BJ (cell line): ENCODE measurements at regions not wholly inside any gene's neighbourhood (a gene's known extent, or its start where the extent isn't known, plus 50 kb on each side); places are given as distances from the start of the nearest gene placed in this dataset.

Experiments
- CTCF ChIA-PET: fragments of 350-600 bp; formaldehyde crosslinking; extraction: SDS; loops from one replicate; lab custom pipeline; 2021; ENCODE audit warnings: antibody characterized with exemption, inconsistent platforms; lab: Yijun Ruan, JAX
- POLR2A ChIA-PET: fragments of 300-600 bp; sonication (Branson Sonifier 250); formaldehyde crosslinking; extraction: SDS; loops from one replicate; lab custom pipeline; 2021; ENCODE audit warnings: antibody characterized with exemption; lab: Charles Lee
- DNase-seq: peaks from one replicate; pipeline ENCODE4 v3.0.0-alpha.2; 2011; ENCODE audit warnings: low read depth
- H3K27me3 ChIP-seq: 2 replicates; pipeline ENCODE4 v1.6.0; 2011; ENCODE audit warnings: low read length; ENCODE audit not compliant: control insufficient read depth, insufficient read depth
- H3K36me3 ChIP-seq: 2 replicates; pipeline ENCODE4 v1.5.1; 2011; ENCODE audit warnings: low read length; ENCODE audit not compliant: control insufficient read depth, insufficient read depth
- H3K4me3 ChIP-seq: 2 replicates; pipeline ENCODE4 v1.5.1; 2011; ENCODE audit warnings: low read depth, mild to moderate bottlenecking, control low read depth, low read length
- TF ChIP-seq, protein P1 (sequence below): IDR thresholded peaks from 2 replicates; pipeline ENCODE4 v1.5.1; 2011; ENCODE audit warnings: low read depth, mild to moderate bottlenecking, control low read depth, inconsistent platforms, low read length, moderate library complexity; ENCODE audit not compliant: insufficient read depth

DNA sequence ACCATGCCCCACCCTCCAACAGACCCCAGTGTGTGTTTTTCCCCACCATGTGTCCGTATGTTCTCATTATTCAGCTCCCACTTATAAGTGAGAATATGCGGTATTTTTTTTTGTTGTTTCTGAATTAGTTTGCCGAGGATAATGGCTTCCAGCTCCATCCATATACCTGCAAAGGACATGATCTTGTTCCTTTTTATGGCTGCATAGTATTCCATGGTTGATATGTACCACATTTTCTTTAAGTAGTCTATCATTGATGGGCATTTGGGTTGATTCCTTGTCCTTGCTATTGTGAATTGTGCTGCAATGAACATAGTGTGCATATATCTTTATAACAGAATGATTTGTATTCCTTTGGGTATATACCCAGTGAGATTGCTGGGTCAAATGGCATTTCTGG is 176.9 kb downstream of the UTRN start:
- no peak for DNase-seq
- Histone ChIP-seq H3K36me3 (peaks cover 3% of the 10 kb centered on the region; the same call in 1 of the 2 replicates), H3K27me3 (no peaks in the 10 kb centered on the region), H3K4me3 (no peak overlapping the region)
- TF ChIP-seq, protein P1, sequence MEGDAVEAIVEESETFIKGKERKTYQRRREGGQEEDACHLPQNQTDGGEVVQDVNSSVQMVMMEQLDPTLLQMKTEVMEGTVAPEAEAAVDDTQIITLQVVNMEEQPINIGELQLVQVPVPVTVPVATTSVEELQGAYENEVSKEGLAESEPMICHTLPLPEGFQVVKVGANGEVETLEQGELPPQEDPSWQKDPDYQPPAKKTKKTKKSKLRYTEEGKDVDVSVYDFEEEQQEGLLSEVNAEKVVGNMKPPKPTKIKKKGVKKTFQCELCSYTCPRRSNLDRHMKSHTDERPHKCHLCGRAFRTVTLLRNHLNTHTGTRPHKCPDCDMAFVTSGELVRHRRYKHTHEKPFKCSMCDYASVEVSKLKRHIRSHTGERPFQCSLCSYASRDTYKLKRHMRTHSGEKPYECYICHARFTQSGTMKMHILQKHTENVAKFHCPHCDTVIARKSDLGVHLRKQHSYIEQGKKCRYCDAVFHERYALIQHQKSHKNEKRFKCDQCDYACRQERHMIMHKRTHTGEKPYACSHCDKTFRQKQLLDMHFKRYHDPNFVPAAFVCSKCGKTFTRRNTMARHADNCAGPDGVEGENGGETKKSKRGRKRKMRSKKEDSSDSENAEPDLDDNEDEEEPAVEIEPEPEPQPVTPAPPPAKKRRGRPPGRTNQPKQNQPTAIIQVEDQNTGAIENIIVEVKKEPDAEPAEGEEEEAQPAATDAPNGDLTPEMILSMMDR, result no peak
- POLR2A ChIA-PET, result no interaction called here
- CTCF ChIA-PET, result interaction anchor here (0.5 to 1.2 kb wide), 3 partner anchors 133 to 194 kb away, joined by 3 read pairs; no protein-coding TSS in a partner anchor

DNA sequence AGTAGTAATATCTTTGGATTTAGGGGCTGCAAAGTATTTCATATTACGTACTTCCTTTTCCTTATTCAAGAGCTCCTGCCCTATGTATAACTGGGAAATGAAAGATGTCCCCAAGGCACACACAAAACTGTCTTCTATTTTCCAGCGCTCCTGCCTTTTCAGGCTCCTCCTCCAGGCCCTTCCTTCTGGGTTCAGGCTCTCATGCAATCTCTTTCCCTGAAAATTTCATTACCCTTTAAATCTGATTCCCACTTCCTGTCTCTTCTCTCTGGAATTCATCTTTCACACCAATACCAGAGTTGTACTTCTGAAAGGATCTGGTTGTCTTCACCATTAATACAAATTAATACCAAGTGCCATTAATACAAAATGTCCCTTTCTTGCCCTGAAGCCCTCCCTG is 181.6 kb downstream of the UTRN start:
- H3K4me3 ChIP-seq, result no peak overlapping the region
- DNase-seq, result no peak
- CTCF ChIA-PET, result interaction anchor here (1.3 kb wide), 1 partner anchor 15 kb away, joined by 4 read pairs; no protein-coding TSS in a partner anchor
- H3K27me3 ChIP-seq, result no peaks in the 10 kb centered on the region
- POLR2A ChIA-PET, result no interaction called here
- H3K36me3 ChIP-seq, result no peaks in the 10 kb centered on the region; the same call in 1 of the 2 replicates
- TF ChIP-seq, protein P1, result no peak

DNA sequence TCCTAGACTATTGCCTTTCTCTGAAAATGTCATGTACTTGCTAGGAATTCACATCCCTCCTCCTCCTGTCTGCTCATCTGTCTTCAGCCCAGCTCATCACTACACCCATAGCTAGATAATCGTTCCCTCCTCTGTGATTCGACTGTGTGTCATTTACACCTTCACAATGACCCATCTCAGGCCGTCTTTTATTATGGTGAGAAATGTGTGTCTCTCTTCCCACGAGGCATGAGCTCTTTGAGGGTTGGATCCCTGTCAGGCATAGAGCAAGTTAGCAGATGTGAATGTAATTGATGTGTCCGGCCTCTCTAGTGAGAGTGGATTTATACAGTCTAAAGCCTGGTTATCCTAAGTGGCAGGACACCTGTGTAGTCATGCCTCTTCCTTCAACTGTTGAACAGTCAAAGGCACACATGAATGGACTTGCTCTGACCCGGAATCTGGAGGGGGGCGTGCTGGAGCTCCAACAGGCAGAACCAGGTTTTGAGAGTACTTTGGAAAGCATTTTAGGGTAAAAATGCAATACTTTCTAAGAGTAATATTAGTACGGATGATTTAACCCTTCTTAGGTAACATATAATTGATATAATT is 182.1 kb downstream of the UTRN start:
- ChIA-PET CTCF (interaction anchor here (1.3 kb wide), 1 partner anchor 15 kb away, joined by 4 read pairs; no protein-coding TSS in a partner anchor), POLR2A (no interaction called here)
- Histone ChIP-seq H3K4me3 (no peak overlapping the region), H3K36me3 (no peaks in the 10 kb centered on the region; the same call in 1 of the 2 replicates), H3K27me3 (no peaks in the 10 kb centered on the region)
- TF ChIP-seq, protein P1, result no peak
- DNase-seq, result no peak

DNA sequence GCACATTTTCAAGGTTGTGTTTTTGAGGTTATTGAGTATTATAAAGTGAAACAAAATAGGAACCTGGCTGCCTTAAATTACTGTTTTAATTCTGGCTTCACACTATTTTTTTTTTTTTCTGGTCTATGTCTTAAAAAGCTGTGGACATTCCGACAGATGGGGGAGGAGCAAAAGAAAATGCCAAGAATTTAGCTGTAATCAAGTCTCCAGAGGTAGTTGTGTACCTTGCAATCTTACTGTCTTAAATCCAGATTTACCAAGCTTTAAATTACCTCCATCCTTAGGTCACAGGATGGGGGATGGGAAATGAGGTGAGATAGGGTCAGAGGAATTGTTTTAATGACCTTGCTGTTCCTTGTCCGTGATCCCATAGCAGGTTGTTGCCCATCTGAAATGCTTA is 182.8 kb downstream of the UTRN start:
- POLR2A ChIA-PET, result no interaction called here
- Histone ChIP-seq H3K27me3 (no peaks in the 10 kb centered on the region), H3K4me3 (no peak overlapping the region), H3K36me3 (no peaks in the 10 kb centered on the region; the same call in 1 of the 2 replicates)
- no peak for DNase-seq
- TF ChIP-seq, protein P1, result no peak
- CTCF ChIA-PET, result no interaction called here

DNA sequence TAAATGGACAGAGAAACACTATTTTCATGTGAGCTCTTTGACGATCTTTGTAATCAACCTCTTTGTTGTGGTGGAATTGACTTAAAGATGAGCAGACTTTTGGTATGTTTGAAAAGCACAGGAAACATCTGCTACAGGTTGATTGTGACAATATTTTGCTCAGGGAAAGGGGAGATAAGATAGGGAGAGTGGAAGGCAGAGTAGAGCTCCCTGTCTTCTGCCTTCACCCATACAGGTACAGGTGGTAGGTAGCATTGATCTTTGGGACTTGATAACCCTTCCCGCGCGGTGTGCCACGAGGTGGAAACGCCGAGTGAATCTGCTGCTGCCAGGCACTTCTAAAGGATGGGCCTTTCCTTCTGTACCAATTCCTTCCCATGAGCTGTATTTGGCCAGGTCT is 183.6 kb downstream of the UTRN start:
- Histone ChIP-seq H3K4me3 (no peak overlapping the region), H3K27me3 (no peaks in the 10 kb centered on the region), H3K36me3 (no peaks in the 10 kb centered on the region; the same call in 1 of the 2 replicates)
- ChIA-PET CTCF (no interaction called here), POLR2A (no interaction called here)
- no peak for DNase-seq
- TF ChIP-seq, protein P1, result no peak
